Sigmoid colon (tissue), 6 donors: ENCODE measurements at regions not wholly inside any gene's neighbourhood (a gene's known extent, or its start where the extent isn't known, plus 50 kb on each side); places are given as distances from the start of the nearest gene placed in this dataset.

ENCODE experiments used
- DNase-seq: peaks from one replicate; pipeline ENCODE4 v3.0.0-alpha.2; 2019
- H3K27ac ChIP-seq, 4 donors: fragments of 200-600 bp; sonication (generic); one replicate each; pipeline ENCODE4 v1.5.1; 2016 to 2019; ENCODE audit warnings: mild to moderate bottlenecking in 1 of 4
- H3K27me3 ChIP-seq, 3 donors: fragments of 200-600 bp; sonication (generic); one replicate each; pipeline ENCODE4 v1.5.1; 2019; ENCODE audit warnings: mild to moderate bottlenecking in 1 of 3
- H3K36me3 ChIP-seq, 4 donors: fragments of 200-600 bp; sonication (generic); one replicate each; pipeline ENCODE4 v1.5.1; 2016 to 2019
- H3K4me1 ChIP-seq, 4 donors: fragments of 200-600 bp; sonication (generic); one replicate each; pipeline ENCODE4 v1.5.1; 2017 to 2019
- H3K4me3 ChIP-seq, 4 donors: fragments of 200-600 bp; sonication (generic); one replicate each; pipeline ENCODE4 v1.5.1; 2017 to 2019; ENCODE audit warnings: mild to moderate bottlenecking in 2 of 4, moderate library complexity in 1 of 4
- H3K9me3 ChIP-seq, 4 donors: fragments of 200-600 bp in 3 of 4; sonication (generic) in 3 of 4; one replicate each; pipeline versions ENCODE4 v1.5.1 to v1.6.1; 2013 to 2019
- CTCF ChIP-seq, 4 experiments: fragments of 450-650 bp in 3 of 4; fragments of 200-600 bp in 1 of 4; IDR thresholded peaks; one replicate each; pipeline ENCODE4 v1.5.1; 2016 to 2019; ENCODE audit warnings: antibody characterized with exemption in 4 of 4, mild to moderate bottlenecking in 3 of 4, moderate library complexity in 2 of 4
- EP300 ChIP-seq, 4 donors: sonication (generic); formaldehyde crosslinking; IDR thresholded peaks; one replicate each; pipeline ENCODE4 v1.6.1; 2017; ENCODE audit warnings: antibody characterized with exemption in 4 of 4
- POLR2A ChIP-seq, 2 donors: fragments of 450-650 bp; IDR thresholded peaks; one replicate each; pipeline ENCODE4 v1.6.1; 2016; ENCODE audit warnings: antibody characterized with exemption in 2 of 2, mild to moderate bottlenecking in 2 of 2, moderate library complexity in 2 of 2
- POLR2AphosphoS5 ChIP-seq, 4 donors: sonication (generic); formaldehyde crosslinking; IDR thresholded peaks; one replicate each; pipeline ENCODE4 v1.6.1; 2017; ENCODE audit warnings: antibody characterized with exemption in 4 of 4
- WGBS, 2 donors: extraction: QIAGEN DNeasy Blood & Tissue Kit; methylation state at CpG; one replicate each; pipeline ENCODE4 v1.1.7; 2013; 5-methylcytosine and 5-hydroxymethylcytosine counted together
- intact Hi-C: fragments of 100-400 bp; cut with DNase I; formaldehyde crosslinking; loops from one replicate; pipeline ENCODE4 v1.15.1; 2023
- donor health status: healthy with polysubstance abuse.
- donor health status: healthy.

GRCh38 chr14:101134851-101135433 lies 231.4 kb upstream of the RTL1 start:
- intact Hi-C loops = no loop called here
- H3K4me1 ChIP-seq = peaks cover 0 to 7% (median 0%) of the 10 kb centered on the region in 4 donors
- H3K36me3 ChIP-seq = no peaks in the 10 kb centered on the region
- no peak overlapping the region for H3K4me3 ChIP-seq
- no peak overlapping the region for H3K27ac ChIP-seq
- WGBS, 2 donors = 47 to 52% methylated on average over 13 of the region's 13 CpGs
- no peak for TF ChIP-seq CTCF (IDR thresholded peaks at IDR 0.05)
- no peak for TF ChIP-seq EP300 (IDR thresholded peaks at IDR 0.05)
- no peak for TF ChIP-seq POLR2AphosphoS5 (IDR thresholded peaks at IDR 0.05)
- no peak for TF ChIP-seq POLR2A (IDR thresholded peaks at IDR 0.05)
- H3K9me3 ChIP-seq = no peaks in the 10 kb centered on the region
- DNase-seq = no peak
- H3K27me3 ChIP-seq = no peaks in the 10 kb centered on the region

- H3K4me3 ChIP-seq = no peak overlapping the region
- no peaks in the 10 kb centered on the region for H3K36me3 ChIP-seq
- TF ChIP-seq CTCF (IDR thresholded peaks at IDR 0.05) (no peak), EP300 (IDR thresholded peaks at IDR 0.05) (no peak)
- peaks cover 0 to 2% (median 0%) of the 10 kb centered on the region in 4 donors for H3K9me3 ChIP-seq
- no peaks in the 10 kb centered on the region for H3K27me3 ChIP-seq
- intact Hi-C loops = no loop called here
- WGBS, 2 donors = 79 to 82% methylated on average over 10 of the region's 10 CpGs
- no peak for DNase-seq
- peaks cover 0 to 7% (median 0%) of the 10 kb centered on the region in 4 donors for H3K4me1 ChIP-seq
- no peak overlapping the region for H3K27ac ChIP-seq
These were observed 232.5 kb upstream of the RTL1 start for GRCh38 chr14:101135796-101136742.

GRCh38 chr14:101137234-101137633 lies 233.7 kb upstream of the RTL1 start:
- H3K9me3 ChIP-seq = peaks cover 0 to 2% (median 0%) of the 10 kb centered on the region in 4 donors
- no peak overlapping the region for H3K4me3 ChIP-seq
- DNase-seq = no peak
- peaks cover 0 to 7% (median 0%) of the 10 kb centered on the region in 4 donors for H3K4me1 ChIP-seq
- H3K27ac ChIP-seq = no peak overlapping the region
- H3K27me3 ChIP-seq = no peaks in the 10 kb centered on the region
- TF ChIP-seq EP300 (IDR thresholded peaks at IDR 0.05) = no peak
- TF ChIP-seq CTCF (IDR thresholded peaks at IDR 0.05) = no peak
- TF ChIP-seq POLR2A (IDR thresholded peaks at IDR 0.05) = no peak
- TF ChIP-seq POLR2AphosphoS5 (IDR thresholded peaks at IDR 0.05) = no peak
- H3K36me3 ChIP-seq = no peaks in the 10 kb centered on the region
- intact Hi-C loops = no loop called here
- WGBS, 2 donors = 87 to 94% methylated on average over 7 of the region's 7 CpGs

GRCh38 chr14:101147848-101148247 lies 244.3 kb upstream of the RTL1 start:
- Histone ChIP-seq H3K36me3 (no peaks in the 10 kb centered on the region), H3K4me1 (no peaks in the 10 kb centered on the region), H3K27ac (no peak overlapping the region), H3K27me3 (peaks cover 0 to 16% (median 0%) of the 10 kb centered on the region in 3 donors), H3K4me3 (no peak overlapping the region), H3K9me3 (peaks cover 0 to 5% (median 2%) of the 10 kb centered on the region in 4 donors)
- 59 to 85% methylated on average over 2 of the region's 2 CpGs for WGBS, 2 donors
- no peak for TF ChIP-seq EP300 (IDR thresholded peaks at IDR 0.05)
- TF ChIP-seq POLR2A (IDR thresholded peaks at IDR 0.05) = no peak
- TF ChIP-seq POLR2AphosphoS5 (IDR thresholded peaks at IDR 0.05) = no peak
- no peak for TF ChIP-seq CTCF (IDR thresholded peaks at IDR 0.05)
- DNase-seq = no peak
- intact Hi-C loops = no loop called here
